ENCODE measurements at regions not wholly inside any gene's neighbourhood (a gene's known extent, or its start where the extent isn't known, plus 50 kb on each side); places are given as distances from the start of the nearest gene placed in this dataset.

DNA sequence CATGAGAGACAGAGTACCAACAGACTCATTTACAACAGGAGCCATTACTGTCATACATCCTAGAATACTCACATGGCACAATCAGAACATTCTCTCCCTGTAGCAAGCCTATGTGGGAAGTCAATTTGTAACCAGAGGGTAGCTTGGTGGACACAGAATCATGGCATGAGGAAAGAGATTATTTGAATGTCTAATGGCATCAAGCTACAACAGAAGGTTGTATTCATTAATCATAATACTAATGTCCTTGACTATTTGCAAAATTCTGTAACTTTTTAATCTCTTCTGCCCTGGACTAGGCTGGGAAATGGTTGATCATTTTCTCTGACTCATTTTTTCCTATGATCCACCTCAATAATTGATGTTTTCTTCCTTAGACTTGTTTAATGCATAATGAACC is 345.2 kb upstream of the IL12A start:
- in situ Hi-C loops (cut with MboI; ENCODE audit: low pct_ligation_motif_present in 1 of 4, low pct_unique_long_range_greater_than_20kb in 1 of 4, low sequenced_read_pairs in 3 of 4), result no loop called here
- TF ChIP-seq POLR2AphosphoS5 (IDR thresholded peaks at IDR 0.05), result no peak
- TF ChIP-seq EP300 (IDR thresholded peaks at IDR 0.05; ENCODE audit: low read depth), result no peak
- TF ChIP-seq, protein P1, sequence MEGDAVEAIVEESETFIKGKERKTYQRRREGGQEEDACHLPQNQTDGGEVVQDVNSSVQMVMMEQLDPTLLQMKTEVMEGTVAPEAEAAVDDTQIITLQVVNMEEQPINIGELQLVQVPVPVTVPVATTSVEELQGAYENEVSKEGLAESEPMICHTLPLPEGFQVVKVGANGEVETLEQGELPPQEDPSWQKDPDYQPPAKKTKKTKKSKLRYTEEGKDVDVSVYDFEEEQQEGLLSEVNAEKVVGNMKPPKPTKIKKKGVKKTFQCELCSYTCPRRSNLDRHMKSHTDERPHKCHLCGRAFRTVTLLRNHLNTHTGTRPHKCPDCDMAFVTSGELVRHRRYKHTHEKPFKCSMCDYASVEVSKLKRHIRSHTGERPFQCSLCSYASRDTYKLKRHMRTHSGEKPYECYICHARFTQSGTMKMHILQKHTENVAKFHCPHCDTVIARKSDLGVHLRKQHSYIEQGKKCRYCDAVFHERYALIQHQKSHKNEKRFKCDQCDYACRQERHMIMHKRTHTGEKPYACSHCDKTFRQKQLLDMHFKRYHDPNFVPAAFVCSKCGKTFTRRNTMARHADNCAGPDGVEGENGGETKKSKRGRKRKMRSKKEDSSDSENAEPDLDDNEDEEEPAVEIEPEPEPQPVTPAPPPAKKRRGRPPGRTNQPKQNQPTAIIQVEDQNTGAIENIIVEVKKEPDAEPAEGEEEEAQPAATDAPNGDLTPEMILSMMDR (IDR thresholded peaks at IDR 0.05), result no peak
- TF ChIP-seq POLR2A (IDR thresholded peaks at IDR 0.05), result no peak
- Histone ChIP-seq H3K27me3 (no peaks in the 10 kb centered on the region), H3K4me1 (no peaks in the 10 kb centered on the region), H3K4me3 (no peak overlapping the region), H3K36me3 (no peaks in the 10 kb centered on the region), H3K27ac (no peak overlapping the region), H3K9me3 (no peaks in the 10 kb centered on the region)
- intact Hi-C loops (cut with DNase I; ENCODE audit: low total_unique reads), result no loop called here
- no peak for DNase-seq

DNA sequence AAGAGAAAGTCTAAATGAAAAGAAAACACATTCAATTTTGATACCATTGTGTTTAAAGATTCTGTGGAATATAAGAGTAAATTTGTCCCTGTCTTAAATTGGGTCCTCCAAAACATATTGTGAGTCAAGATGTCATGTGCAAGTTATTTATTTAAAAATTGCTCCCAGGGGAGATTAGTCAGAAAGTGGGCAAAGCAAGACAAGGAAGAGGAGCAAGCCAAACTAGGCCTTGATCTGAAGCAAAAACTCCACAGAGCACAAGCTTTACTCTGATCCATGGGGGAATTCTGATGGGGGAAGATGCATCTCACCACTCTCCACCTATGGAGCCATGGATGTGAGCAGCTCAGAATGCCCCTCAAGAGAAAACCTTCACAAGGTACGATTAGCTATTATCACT is 342.8 kb upstream of the IL12A start:
- H3K27me3 ChIP-seq, result no peaks in the 10 kb centered on the region
- 78% methylated on average over 1 of the region's 1 CpG; no CpG with 5 or more reads in 1 of the 2 donors for WGBS, 2 donors (ENCODE audit: low coverage in 1 of 2)
- H3K4me1 ChIP-seq, result no peaks in the 10 kb centered on the region
- H3K27ac ChIP-seq, result no peak overlapping the region
- H3K36me3 ChIP-seq, result no peaks in the 10 kb centered on the region
- no peaks in the 10 kb centered on the region for H3K9me3 ChIP-seq
- in situ Hi-C loops (cut with MboI; ENCODE audit: low pct_ligation_motif_present in 1 of 4, low pct_unique_long_range_greater_than_20kb in 1 of 4, low sequenced_read_pairs in 3 of 4), result no loop called here
- no peak for DNase-seq
- intact Hi-C loops (cut with DNase I; ENCODE audit: low total_unique reads), result no loop called here
- TF ChIP-seq POLR2AphosphoS5 (IDR thresholded peaks at IDR 0.05) (no peak), EP300 (IDR thresholded peaks at IDR 0.05; ENCODE audit: low read depth) (no peak), POLR2A (IDR thresholded peaks at IDR 0.05) (no peak)
- TF ChIP-seq, protein P1 (IDR thresholded peaks at IDR 0.05), result no peak
- H3K4me3 ChIP-seq, result no peak overlapping the region

GRCh38 chr3:159649951-159650350 is 338.7 kb upstream of the IL12A start:
- DNase-seq, result no peak
- TF ChIP-seq POLR2A (IDR thresholded peaks at IDR 0.05) (no peak), POLR2AphosphoS5 (IDR thresholded peaks at IDR 0.05) (no peak)
- Histone ChIP-seq H3K36me3 (no peaks in the 10 kb centered on the region), H3K9me3 (no peaks in the 10 kb centered on the region), H3K27ac (no peak overlapping the region), H3K4me1 (peaks cover 0 to 13% (median 0%) of the 10 kb centered on the region in 4 donors), H3K4me3 (no peak overlapping the region), H3K27me3 (no peaks in the 10 kb centered on the region)
- in situ Hi-C loops (cut with MboI; ENCODE audit: low pct_ligation_motif_present in 1 of 4, low pct_unique_long_range_greater_than_20kb in 1 of 4, low sequenced_read_pairs in 3 of 4), result no loop called here
- intact Hi-C loops (cut with DNase I; ENCODE audit: low total_unique reads), result no loop called here

- Histone ChIP-seq H3K4me1 (peaks cover 0 to 13% (median 0%) of the 10 kb centered on the region in 4 donors), H3K27ac (no peak overlapping the region), H3K27me3 (no peaks in the 10 kb centered on the region), H3K9me3 (no peaks in the 10 kb centered on the region), H3K4me3 (no peak overlapping the region), H3K36me3 (no peaks in the 10 kb centered on the region)
- DNase-seq, result no peak
- intact Hi-C loops (cut with DNase I; ENCODE audit: low total_unique reads) (no loop called here), in situ Hi-C loops (cut with MboI; ENCODE audit: low pct_ligation_motif_present in 1 of 4, low pct_unique_long_range_greater_than_20kb in 1 of 4, low sequenced_read_pairs in 3 of 4) (no loop called here)
- no peak for TF ChIP-seq POLR2A (IDR thresholded peaks at IDR 0.05)
- TF ChIP-seq POLR2AphosphoS5 (IDR thresholded peaks at IDR 0.05), result no peak
- TF ChIP-seq, protein P1 (IDR thresholded peaks at IDR 0.05), result no peak
- TF ChIP-seq EP300 (IDR thresholded peaks at IDR 0.05; ENCODE audit: low read depth), result no peak
- WGBS, 2 donors (ENCODE audit: low coverage in 1 of 2), result 45 to 57% methylated on average over 2 of the region's 2 CpGs
These were observed 337.9 kb upstream of the IL12A start for GRCh38 chr3:159650726-159651125.

GRCh38 chr3:159652452-159652851 is 336.2 kb upstream of the IL12A start:
- Histone ChIP-seq H3K27me3 (no peaks in the 10 kb centered on the region), H3K4me3 (no peak overlapping the region), H3K36me3 (no peaks in the 10 kb centered on the region), H3K9me3 (no peaks in the 10 kb centered on the region), H3K4me1 (peaks cover 0 to 13% (median 0%) of the 10 kb centered on the region in 4 donors), H3K27ac (no peak overlapping the region)
- WGBS, 2 donors (ENCODE audit: low coverage in 1 of 2), result 35 to 50% methylated on average over 2 of the region's 2 CpGs
- no peak for DNase-seq
- in situ Hi-C loops (cut with MboI; ENCODE audit: low pct_ligation_motif_present in 1 of 4, low pct_unique_long_range_greater_than_20kb in 1 of 4, low sequenced_read_pairs in 3 of 4), result no loop called here
- intact Hi-C loops (cut with DNase I; ENCODE audit: low total_unique reads), result no loop called here
- TF ChIP-seq POLR2AphosphoS5 (IDR thresholded peaks at IDR 0.05), result no peak
- TF ChIP-seq POLR2A (IDR thresholded peaks at IDR 0.05), result no peak
- TF ChIP-seq, protein P1 (IDR thresholded peaks at IDR 0.05), result no peak
- no peak for TF ChIP-seq EP300 (IDR thresholded peaks at IDR 0.05; ENCODE audit: low read depth)
